ENCODE measurements at regions not wholly inside any gene's neighbourhood (a gene's known extent, or its start where the extent isn't known, plus 50 kb on each side); places are given as distances from the start of the nearest gene placed in this dataset.

- Histone ChIP-seq H3K4me1 (ENCODE audit: insufficient read depth, low read length, poor library complexity, severe bottlenecking) (peaks cover 92% of the 10 kb centered on the region), H2AFZ (ENCODE audit: low read length) (peak overlapping the region; percentile 31; the same call in 1 of the 2 replicates), H4K20me1 (ENCODE audit: insufficient read depth, low read length) (no peaks in the 10 kb centered on the region), H3K4me3 (ENCODE audit: low read depth, low read length, poor library complexity, severe bottlenecking) (peak overlapping the region; percentile 1), H3K9me2 (ENCODE audit: insufficient read depth, low read length) (no peaks in the 10 kb centered on the region), H3K9me3 (ENCODE audit: low read length) (no peaks in the 10 kb centered on the region), H3K79me2 (ENCODE audit: insufficient read depth, low read depth, low read length) (no peaks in the 10 kb centered on the region), H3K4me2 (ENCODE audit: low read length) (peak overlapping the region; percentile 53), H3K36me3 (ENCODE audit: insufficient read depth, low read length) (no peaks in the 10 kb centered on the region), H3K27ac (ENCODE audit: low read depth, low read length, poor library complexity, severe bottlenecking) (peak overlapping the region; percentile 74)
- ChIA-PET POLR2A (interaction anchor here (0.6 to 2.3 kb wide), 16 partner anchors 10 to 198 kb away, joined by 3 to 12 read pairs (median 4); partner anchors contain the start of gene EIF2S2), CTCF (ENCODE audit: unreplicated experiment) (interaction anchor here (0.6 to 2.7 kb wide), 7 partner anchors 18 to 108 kb away, joined by 3 to 30 read pairs (median 5); no protein-coding TSS in a partner anchor)
- peak; percentile 92 for DNase-seq (ENCODE audit: low spot score)
- TF ChIP-seq, protein P1, sequence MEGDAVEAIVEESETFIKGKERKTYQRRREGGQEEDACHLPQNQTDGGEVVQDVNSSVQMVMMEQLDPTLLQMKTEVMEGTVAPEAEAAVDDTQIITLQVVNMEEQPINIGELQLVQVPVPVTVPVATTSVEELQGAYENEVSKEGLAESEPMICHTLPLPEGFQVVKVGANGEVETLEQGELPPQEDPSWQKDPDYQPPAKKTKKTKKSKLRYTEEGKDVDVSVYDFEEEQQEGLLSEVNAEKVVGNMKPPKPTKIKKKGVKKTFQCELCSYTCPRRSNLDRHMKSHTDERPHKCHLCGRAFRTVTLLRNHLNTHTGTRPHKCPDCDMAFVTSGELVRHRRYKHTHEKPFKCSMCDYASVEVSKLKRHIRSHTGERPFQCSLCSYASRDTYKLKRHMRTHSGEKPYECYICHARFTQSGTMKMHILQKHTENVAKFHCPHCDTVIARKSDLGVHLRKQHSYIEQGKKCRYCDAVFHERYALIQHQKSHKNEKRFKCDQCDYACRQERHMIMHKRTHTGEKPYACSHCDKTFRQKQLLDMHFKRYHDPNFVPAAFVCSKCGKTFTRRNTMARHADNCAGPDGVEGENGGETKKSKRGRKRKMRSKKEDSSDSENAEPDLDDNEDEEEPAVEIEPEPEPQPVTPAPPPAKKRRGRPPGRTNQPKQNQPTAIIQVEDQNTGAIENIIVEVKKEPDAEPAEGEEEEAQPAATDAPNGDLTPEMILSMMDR (conservative IDR thresholded peaks at IDR 0.05; ENCODE audit: low read length), result peak; percentile 70
- TF ChIP-seq EZH2phosphoT487 (IDR thresholded peaks at IDR 0.05; ENCODE audit: borderline replicate concordance, low read depth, low read length), result no peak
- no TSS peak for BruUV-seq (replicated peaks)
- intact Hi-C loops (cut with micrococcal nuclease; ENCODE audit: unreplicated experiment), result loop anchor here (1.0 to 2.0 kb wide), 3 partner anchors 32 to 52 kb away; no protein-coding TSS in a partner anchor
These were observed 78.8 kb upstream of the RALY start for GRCh38 chr20:33914919-33915318.

GRCh38 chr20:33915726-33916331 lies 77.9 kb upstream of the RALY start:
- H3K79me2 ChIP-seq (ENCODE audit: insufficient read depth, low read depth, low read length), result no peaks in the 10 kb centered on the region
- no peaks in the 10 kb centered on the region for H3K36me3 ChIP-seq (ENCODE audit: insufficient read depth, low read length)
- CTCF ChIA-PET (ENCODE audit: unreplicated experiment), result interaction anchor here (0.6 to 2.7 kb wide), 4 partner anchors 25 to 107 kb away, joined by 3 to 30 read pairs (median 6); no protein-coding TSS in a partner anchor
- TF ChIP-seq, protein P1 (conservative IDR thresholded peaks at IDR 0.05; ENCODE audit: low read length), result peak; percentile 89
- no peak for TF ChIP-seq EZH2phosphoT487 (IDR thresholded peaks at IDR 0.05; ENCODE audit: borderline replicate concordance, low read depth, low read length)
- peaks cover 83% of the 10 kb centered on the region for H3K4me1 ChIP-seq (ENCODE audit: insufficient read depth, low read length, poor library complexity, severe bottlenecking)
- peak overlapping the region; percentile 53 for H3K4me2 ChIP-seq (ENCODE audit: low read length)
- intact Hi-C loops (cut with micrococcal nuclease; ENCODE audit: unreplicated experiment), result loop anchor here (1.0 to 2.0 kb wide), 3 partner anchors 33 to 53 kb away; no protein-coding TSS in a partner anchor
- no TSS peak for BruUV-seq (replicated peaks)
- no peaks in the 10 kb centered on the region for H4K20me1 ChIP-seq (ENCODE audit: insufficient read depth, low read length)
- peak overlapping the region; percentile 33; the same call in 1 of the 2 replicates for H2AFZ ChIP-seq (ENCODE audit: low read length)
- no peak overlapping the region for H3K4me3 ChIP-seq (ENCODE audit: low read depth, low read length, poor library complexity, severe bottlenecking)
- DNase-seq (ENCODE audit: low spot score), result peak; percentile 58
- H3K9me3 ChIP-seq (ENCODE audit: low read length), result no peaks in the 10 kb centered on the region
- H3K9me2 ChIP-seq (ENCODE audit: insufficient read depth, low read length), result no peaks in the 10 kb centered on the region
- H3K27ac ChIP-seq (ENCODE audit: low read depth, low read length, poor library complexity, severe bottlenecking), result peak overlapping the region; percentile 74
- POLR2A ChIA-PET, result interaction anchor here (0.6 to 2.0 kb wide), 6 partner anchors 10 to 101 kb away, joined by 3 to 8 read pairs (median 4); no protein-coding TSS in a partner anchor

GRCh38 chr20:33916768-33917167 lies 76.9 kb upstream of the RALY start:
- no peak for TF ChIP-seq EZH2phosphoT487 (IDR thresholded peaks at IDR 0.05; ENCODE audit: borderline replicate concordance, low read depth, low read length)
- TF ChIP-seq, protein P1 (conservative IDR thresholded peaks at IDR 0.05; ENCODE audit: low read length), result no peak
- no peak for DNase-seq (ENCODE audit: low spot score)
- intact Hi-C loops (cut with micrococcal nuclease; ENCODE audit: unreplicated experiment), result no loop called here
- Histone ChIP-seq H3K4me2 (ENCODE audit: low read length) (no peak overlapping the region), H4K20me1 (ENCODE audit: insufficient read depth, low read length) (no peaks in the 10 kb centered on the region), H3K27ac (ENCODE audit: low read depth, low read length, poor library complexity, severe bottlenecking) (peak overlapping the region; percentile 6), H3K4me1 (ENCODE audit: insufficient read depth, low read length, poor library complexity, severe bottlenecking) (peaks cover 81% of the 10 kb centered on the region), H2AFZ (ENCODE audit: low read length) (peak overlapping the region; percentile 97; the same call in 1 of the 2 replicates), H3K79me2 (ENCODE audit: insufficient read depth, low read depth, low read length) (no peaks in the 10 kb centered on the region), H3K4me3 (ENCODE audit: low read depth, low read length, poor library complexity, severe bottlenecking) (no peak overlapping the region), H3K9me2 (ENCODE audit: insufficient read depth, low read length) (no peaks in the 10 kb centered on the region), H3K36me3 (ENCODE audit: insufficient read depth, low read length) (no peaks in the 10 kb centered on the region), H3K9me3 (ENCODE audit: low read length) (no peaks in the 10 kb centered on the region)
- no TSS peak for BruUV-seq (replicated peaks)
- CTCF ChIA-PET (ENCODE audit: unreplicated experiment), result no interaction called here
- POLR2A ChIA-PET, result interaction anchor here (0.6 to 1.9 kb wide), 6 partner anchors 13 to 83 kb away, joined by 3 to 8 read pairs (median 4); no protein-coding TSS in a partner anchor

All from OCI-LY7 (cell line).